ENCODE measurements at regions not wholly inside any gene's neighbourhood (a gene's known extent, or its start where the extent isn't known, plus 50 kb on each side); places are given as distances from the start of the nearest gene placed in this dataset.

GRCh38 chr18:8458546-8459215, 150.6 kb upstream of the RAB12 start:
- no peak for DNase-seq (ENCODE audit: low spot score)
- ATAC-seq: no peak

DNA sequence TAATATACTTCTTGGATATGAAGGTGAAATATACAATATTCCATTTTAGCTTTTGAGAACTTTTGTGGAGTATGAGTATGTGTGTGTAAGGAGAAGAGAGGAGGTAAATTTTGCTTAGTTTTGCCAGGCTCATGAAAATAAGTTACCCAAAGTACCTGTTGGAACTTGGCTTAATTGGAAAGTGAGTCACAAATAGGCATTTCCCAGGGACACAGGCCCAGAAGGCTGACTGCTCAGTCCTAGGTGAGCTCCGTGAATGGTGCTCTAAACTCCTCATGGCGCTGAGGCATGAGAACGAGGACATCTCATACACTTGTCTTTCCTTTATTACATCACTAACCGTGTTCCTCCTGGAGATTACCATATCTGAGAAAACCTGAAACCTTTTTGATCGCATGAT, 148.5 kb upstream of the RAB12 start:
- DNase-seq (ENCODE audit: low spot score) (no peak), ATAC-seq (no peak)
- intact Hi-C loops (cut with DNase I): no loop called here

More at GRCh38 chr18:8458546-8459215, 150.6 kb upstream of the RAB12 start:
- intact Hi-C loops (cut with DNase I): no loop called here

DNA sequence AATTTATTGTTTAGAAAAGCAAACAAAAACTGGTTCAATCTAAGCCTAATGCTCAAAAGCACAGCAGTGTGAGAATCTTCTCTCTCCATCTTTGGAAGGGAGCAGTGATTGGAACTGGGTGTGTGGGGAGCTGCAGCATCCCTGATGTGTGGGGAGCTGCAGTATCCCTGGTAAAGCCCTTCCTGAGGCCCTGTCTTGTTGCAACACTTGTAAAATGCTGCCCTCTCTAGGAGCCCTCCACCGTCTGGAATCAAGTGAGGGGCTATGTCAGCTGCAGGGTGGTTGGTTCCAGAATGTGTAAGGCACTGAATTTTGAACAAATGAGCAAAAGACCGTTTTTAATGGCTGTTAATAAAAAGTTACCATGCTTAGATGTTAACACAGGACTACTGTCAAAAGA, 147.7 kb upstream of the RAB12 start:
- DNase-seq (ENCODE audit: low spot score) (no peak), ATAC-seq (no peak)
- intact Hi-C loops (cut with DNase I): no loop called here

DNA sequence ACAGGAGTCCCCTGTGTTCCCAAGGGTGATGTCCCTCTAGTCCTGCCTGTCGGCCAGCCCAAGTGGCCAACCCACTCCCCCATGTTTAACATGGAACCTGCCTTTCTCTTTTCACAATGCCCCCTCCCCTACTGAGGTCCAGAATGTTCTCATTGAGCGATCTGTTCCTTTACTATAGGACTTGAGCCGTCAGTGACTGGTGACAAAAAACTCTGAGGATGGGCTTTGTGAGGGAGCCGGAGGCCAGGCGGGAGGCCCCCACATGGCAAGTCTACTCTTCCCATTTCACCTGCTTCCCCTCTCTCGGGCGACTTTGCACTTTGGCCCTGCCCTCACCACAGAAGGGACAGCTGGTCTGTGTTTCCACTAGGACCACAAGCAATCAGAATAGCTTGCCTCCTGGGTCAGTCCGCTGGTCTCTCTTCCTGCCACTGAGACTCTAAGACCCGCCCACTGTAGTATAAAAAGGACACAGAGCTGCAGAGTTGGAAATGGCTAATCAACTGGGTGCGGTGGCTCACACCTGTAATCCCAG, 146.5 kb upstream of the RAB12 start:
- DNase-seq (ENCODE audit: low spot score) (no peak), ATAC-seq (no peak)
- intact Hi-C loops (cut with DNase I): no loop called here

- no peak for DNase-seq (ENCODE audit: low spot score)
- ATAC-seq: no peak
- intact Hi-C loops (cut with DNase I): no loop called here
These were observed 145.4 kb upstream of the RAB12 start for GRCh38 chr18:8463791-8464190.

DNA sequence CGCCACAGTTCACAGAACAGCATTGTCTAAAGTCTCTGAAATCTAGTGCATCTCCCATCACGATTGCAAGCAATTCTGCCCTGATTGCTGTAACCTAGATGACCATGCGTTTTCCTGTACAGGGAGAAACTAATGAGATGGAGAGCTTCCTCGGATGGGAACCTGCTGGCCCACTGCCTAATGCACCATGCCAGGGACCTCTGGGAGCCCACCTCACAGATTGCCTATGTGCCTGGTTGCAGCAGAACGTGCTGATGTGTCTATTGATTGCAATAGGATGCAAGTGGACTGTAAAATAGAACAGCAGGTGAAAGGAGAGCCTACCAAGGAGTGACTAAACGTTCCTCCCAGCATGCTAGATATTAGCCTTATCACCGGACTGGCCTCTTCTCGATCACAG, 141.0 kb upstream of the RAB12 start:
- intact Hi-C loops (cut with DNase I): no loop called here
- no peak for DNase-seq (ENCODE audit: low spot score)

DNA sequence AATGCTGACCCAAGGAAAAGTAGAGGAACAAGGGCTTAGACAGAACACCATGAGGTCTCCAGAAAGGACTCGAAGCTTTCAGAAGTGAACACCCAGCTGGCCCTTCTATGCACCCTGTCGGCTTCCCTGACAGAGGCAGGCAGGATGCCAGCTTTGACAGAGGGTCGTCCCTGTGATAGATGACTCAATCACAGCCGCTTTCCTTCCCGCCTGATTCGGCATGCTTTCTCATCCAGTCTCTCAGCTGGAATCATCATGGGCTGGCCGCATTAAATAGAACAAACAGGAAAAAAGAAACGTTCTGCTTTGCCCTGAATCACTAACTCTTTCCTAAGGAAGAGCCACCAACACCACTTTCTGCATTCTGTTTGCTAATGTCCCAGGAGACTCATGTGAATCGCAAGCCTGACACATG, 140.3 kb upstream of the RAB12 start:
- intact Hi-C loops (cut with DNase I): no loop called here
- ATAC-seq (no peak), DNase-seq (ENCODE audit: low spot score) (no peak)

More for the DNA sequence above, 141.0 kb upstream of the RAB12 start:
- ATAC-seq: no peak

DNA sequence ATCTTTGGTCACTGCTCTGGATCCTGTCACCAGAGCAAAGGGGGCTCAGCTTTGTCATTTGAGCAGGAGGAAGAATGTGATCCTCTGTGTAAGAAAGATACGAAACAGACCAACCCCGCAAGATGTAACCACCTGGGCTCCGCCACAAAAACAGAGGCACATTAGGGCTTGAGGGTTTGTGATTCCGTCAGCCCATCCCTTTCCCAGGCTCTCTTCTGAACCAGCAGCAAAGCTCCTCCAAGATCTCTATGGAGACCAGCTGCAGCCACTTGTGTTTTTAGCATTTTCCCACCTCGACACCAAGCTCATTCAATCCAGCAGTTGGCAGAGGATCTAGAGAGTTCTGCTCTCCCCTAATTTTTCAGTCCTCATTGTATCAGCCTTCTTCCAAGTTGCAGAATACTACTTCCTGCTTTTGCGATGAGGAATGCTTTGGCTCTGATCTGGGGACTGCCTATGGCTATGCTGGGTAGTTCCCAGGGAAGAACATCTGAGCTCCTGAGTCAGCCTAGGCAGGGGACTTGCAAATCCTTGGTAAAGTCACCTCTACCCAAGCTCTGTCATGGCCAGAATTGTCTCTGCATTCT, 139.6 kb upstream of the RAB12 start:
- intact Hi-C loops (cut with DNase I): no loop called here
- no peak for ATAC-seq

DNA sequence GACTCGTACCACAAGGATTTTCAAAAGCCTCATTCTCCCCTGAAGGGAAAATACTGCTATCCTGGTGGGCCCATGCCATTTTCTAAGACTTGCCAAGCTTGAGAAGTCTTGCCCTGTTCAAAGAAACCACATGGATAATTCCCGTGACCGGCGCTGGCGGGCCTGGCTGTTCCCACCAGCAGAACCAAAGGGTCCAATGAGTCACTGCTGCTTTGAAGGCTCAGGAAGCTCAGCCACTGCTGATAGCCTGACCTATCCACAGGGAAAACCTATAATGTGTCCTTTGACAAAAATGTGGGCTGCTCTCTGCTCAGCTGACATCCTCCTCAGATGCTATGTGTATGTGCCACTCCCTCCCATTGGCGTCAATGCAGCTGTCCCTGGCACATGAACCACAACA, 137.9 kb upstream of the RAB12 start:
- intact Hi-C loops (cut with DNase I): no loop called here
- no peak for ATAC-seq
- DNase-seq (ENCODE audit: low spot score): no peak

More for the DNA sequence above, 139.6 kb upstream of the RAB12 start:
- no peak for DNase-seq (ENCODE audit: low spot score)

- ATAC-seq (no peak), DNase-seq (ENCODE audit: low spot score) (no peak)
- intact Hi-C loops (cut with DNase I): loop anchor here (5.0 kb wide), 1 partner anchor 1412 kb away; no protein-coding TSS in a partner anchor
These were observed 134.6 kb upstream of the RAB12 start for GRCh38 chr18:8474661-8475060.

GRCh38 chr18:8477615-8478014, 131.6 kb upstream of the RAB12 start:
- DNase-seq (ENCODE audit: low spot score) (no peak), ATAC-seq (peak; percentile 21)
- intact Hi-C loops (cut with DNase I): loop anchor here (5.0 kb wide), 1 partner anchor 1415 kb away; no protein-coding TSS in a partner anchor

DNA sequence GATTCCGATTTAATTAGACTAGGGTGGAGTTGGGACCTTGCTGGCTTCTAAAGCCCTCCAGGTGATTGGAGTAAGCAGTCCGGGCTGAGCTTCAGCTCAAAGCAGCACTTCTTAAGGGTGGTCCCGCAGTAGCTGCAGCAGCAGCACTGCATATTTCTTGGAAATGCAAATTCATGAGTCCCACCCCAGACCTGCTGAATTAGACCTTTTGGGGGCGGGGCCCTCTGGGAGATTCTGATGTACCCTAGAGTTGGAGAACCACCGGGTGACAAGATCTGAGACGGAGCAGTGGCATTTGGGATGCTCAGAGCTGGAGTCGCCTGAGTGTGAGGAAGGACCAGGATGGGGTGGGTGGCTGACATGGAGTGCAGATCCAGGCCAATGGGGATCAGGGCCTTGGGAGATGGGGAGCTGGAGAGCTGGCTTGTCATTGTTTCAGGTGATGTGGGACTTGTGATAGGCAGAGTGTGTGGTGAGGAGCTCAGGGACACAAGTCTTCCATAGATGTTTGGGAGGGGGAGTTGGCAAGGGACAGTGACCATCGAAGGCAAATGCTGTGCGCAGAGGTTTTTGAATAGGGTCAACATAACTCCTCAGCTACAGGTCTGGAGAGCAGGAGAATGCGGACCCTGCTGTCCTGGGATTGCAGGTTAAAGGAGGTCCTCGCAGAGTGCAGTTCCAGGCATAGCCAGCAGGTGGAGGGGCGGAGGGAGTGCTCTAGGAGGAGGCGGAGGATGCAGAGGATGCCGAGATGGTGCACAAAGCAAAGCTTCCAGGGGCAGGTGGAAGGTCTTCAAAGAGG, 130.9 kb upstream of the RAB12 start:
- intact Hi-C loops (cut with DNase I): loop anchor here (5.0 kb wide), 1 partner anchor 1416 kb away; no protein-coding TSS in a partner anchor
- ATAC-seq: peak; percentile 69
- DNase-seq (ENCODE audit: low spot score): peak; percentile 78

DNA sequence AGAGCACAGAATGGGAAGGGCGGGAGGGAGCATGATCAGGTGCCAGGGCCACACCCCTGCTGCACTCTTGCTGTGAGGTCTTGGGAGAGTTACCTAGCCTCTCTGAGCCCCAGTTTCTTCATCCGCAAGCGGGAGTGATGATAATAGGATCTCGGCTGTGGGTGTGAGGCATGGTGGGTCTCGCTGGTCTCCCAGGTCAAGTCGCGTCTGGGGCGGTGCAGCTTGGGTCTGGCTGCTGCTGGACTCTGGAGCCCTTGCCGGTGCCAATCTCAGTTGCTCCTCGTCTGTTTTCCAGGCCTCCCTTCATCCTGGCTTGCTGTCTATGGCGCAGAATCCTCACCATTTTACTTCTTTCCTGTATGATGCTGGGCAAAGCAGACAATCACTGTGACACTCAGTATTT, 130.3 kb upstream of the RAB12 start:
- DNase-seq (ENCODE audit: low spot score): no peak
- intact Hi-C loops (cut with DNase I): loop anchor here (5.0 kb wide), 1 partner anchor 1417 kb away; no protein-coding TSS in a partner anchor
- no peak for ATAC-seq

GRCh38 chr18:8479789-8480188, 129.4 kb upstream of the RAB12 start:
- intact Hi-C loops (cut with DNase I): loop anchor here (5.0 kb wide), 1 partner anchor 1417 kb away; no protein-coding TSS in a partner anchor
- DNase-seq (ENCODE audit: low spot score) (no peak), ATAC-seq (no peak)

DNA sequence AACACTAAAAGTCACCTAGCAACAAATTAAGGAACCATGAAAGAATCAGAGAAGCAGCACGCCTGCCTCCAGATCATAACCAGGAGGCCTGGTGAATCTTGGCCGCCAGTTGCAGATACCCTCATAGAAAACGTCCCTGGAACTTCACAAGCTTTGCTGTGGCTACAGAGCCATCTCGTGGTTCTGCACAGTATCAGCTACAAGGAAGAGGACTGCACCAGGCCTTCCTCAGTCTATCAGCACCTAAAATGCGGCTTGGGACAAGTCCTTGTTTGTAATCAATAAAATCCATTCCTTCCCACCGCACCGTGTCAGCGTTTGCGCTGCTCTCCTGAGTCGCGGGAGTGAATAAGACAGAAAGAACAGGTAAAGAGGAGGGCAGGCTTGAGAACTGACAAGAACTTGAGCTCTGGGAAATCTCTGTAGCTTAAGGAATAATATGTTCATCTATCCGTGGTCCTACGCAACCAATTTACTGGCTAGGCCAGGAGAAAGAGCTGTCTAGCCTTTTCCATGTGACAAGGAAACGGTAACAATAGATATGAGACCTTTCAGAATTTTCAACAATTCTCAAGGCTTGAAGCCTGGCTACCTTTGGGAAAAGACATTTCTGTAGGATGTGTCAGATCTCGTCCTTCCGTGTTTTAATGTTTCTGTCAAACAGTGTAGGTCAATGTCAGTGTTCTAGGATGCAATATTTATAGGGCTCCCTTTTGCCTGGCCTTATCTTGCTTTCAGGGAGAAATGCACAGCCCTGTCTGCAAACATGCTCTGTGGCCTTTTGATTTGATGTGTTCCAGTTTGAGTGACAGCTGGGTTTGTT, 128.5 kb upstream of the RAB12 start:
- DNase-seq (ENCODE audit: low spot score) (no peak), ATAC-seq (peak; percentile 80)
- intact Hi-C loops (cut with DNase I): no loop called here

DNA sequence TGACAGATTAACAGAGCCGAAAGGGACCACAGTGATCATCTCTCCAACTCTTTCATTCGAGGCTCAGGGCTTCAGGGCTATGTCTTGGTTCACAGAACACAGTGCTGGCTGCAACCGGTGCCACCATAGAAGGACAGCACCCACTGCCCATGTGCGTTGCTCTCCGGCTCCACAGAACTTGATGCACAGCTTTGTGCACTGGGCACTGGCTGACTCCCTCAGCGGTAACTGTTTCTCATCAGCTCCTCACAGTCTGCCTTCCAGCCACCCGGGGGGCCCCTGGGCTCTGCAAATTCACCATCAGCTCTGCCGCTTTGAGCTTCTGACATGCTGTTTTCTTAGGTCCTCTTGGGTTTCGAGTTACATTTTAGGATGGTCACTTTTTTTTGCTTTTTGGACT, 124.3 kb upstream of the RAB12 start:
- no peak for DNase-seq (ENCODE audit: low spot score)
- ATAC-seq: no peak
- intact Hi-C loops (cut with DNase I): no loop called here

- ATAC-seq: no peak
- intact Hi-C loops (cut with DNase I): no loop called here
- DNase-seq (ENCODE audit: low spot score): no peak
These were observed 119.5 kb upstream of the RAB12 start for GRCh38 chr18:8489761-8490160.

DNA sequence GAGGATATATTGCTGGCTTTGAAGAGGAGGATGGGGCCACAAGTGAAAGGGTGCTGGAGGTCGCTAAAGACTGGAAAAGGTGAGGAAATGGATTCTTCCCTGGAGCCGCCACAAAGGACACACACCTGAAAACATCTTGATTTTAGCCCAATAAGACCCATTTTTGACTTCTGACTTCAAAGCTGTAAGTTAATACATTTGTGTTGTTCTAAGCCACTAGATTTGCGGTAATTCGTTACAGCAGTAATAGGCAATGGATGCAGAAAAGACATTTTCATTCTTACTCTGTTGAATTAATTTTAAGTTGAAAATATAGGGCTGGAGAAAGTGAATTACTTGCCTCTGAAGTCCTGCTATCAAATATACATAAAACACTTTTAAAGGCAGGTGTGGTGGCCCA, 117.7 kb upstream of the RAB12 start:
- ATAC-seq: no peak
- intact Hi-C loops (cut with DNase I): no loop called here
- DNase-seq (ENCODE audit: low spot score): no peak

DNA sequence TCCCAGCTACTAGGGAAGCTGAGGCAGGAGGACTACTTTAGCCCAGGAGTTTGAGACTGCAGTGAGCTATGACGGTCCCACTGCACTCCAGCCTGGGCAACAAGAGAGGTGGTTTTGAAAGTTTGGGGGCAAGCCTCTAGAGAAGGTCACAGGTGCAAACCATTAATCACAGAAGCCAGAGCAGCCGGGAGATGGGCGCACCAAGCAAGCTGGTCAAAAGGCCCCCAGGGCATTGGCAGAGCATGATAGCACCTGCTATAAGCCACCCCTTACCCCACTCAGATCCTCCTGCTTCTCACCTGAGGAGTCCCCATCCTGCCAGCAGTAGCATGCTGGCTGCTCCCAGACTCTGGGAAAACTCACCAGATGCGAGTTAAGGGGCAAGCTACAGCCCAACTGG, 116.1 kb upstream of the RAB12 start:
- no peak for DNase-seq (ENCODE audit: low spot score)
- ATAC-seq: no peak
- intact Hi-C loops (cut with DNase I): no loop called here

All from sciatic nerve (tissue), 2 donors.